ENCODE measurements at regions not wholly inside any gene's neighbourhood (a gene's known extent, or its start where the extent isn't known, plus 50 kb on each side); places are given as distances from the start of the nearest gene placed in this dataset.

GRCh38 chr5:115372146-115372545 lies 75.7 kb upstream of the CCDC112 start:
- TF ChIP-seq CTCF (conservative IDR thresholded peaks at IDR 0.05; ENCODE audit: low read length): no peak
- TF ChIP-seq EZH2phosphoT487 (IDR thresholded peaks at IDR 0.05; ENCODE audit: borderline replicate concordance, low read depth, low read length): no peak
